Left ventricle myocardium inferior (tissue), 1 donor: ENCODE measurements at regions not wholly inside any gene's neighbourhood (a gene's known extent, or its start where the extent isn't known, plus 50 kb on each side); places are given as distances from the start of the nearest gene placed in this dataset.

Experiments used
- DNase-seq: peaks from one replicate; pipeline ENCODE4 v3.0.0-alpha.2; 2020
- H3K27ac ChIP-seq: fragments of 200-600 bp; replicated peaks from 2 replicates; pipeline ENCODE4 v1.8.0; 2021
- H3K27me3 ChIP-seq: fragments of 200-600 bp; 2 replicates; pipeline ENCODE4 v1.8.0; 2021; ENCODE audit warnings: low read depth
- H3K36me3 ChIP-seq: fragments of 200-600 bp; 2 replicates; pipeline ENCODE4 v1.8.0; 2021
- H3K4me1 ChIP-seq: fragments of 200-600 bp; 2 replicates; pipeline ENCODE4 v1.8.0; 2021
- H3K4me3 ChIP-seq: fragments of 200-600 bp; 2 replicates; pipeline ENCODE4 v1.8.0; 2021; ENCODE audit warnings: mild to moderate bottlenecking, moderate library complexity
- H3K9me3 ChIP-seq: fragments of 200-600 bp; replicated peaks from 2 replicates; pipeline ENCODE4 v1.8.0; 2021
- CTCF ChIP-seq: fragments of 200-600 bp; IDR thresholded peaks from 2 replicates; pipeline ENCODE4 v1.8.0; 2021; ENCODE audit warnings: antibody characterized with exemption, mild to moderate bottlenecking, borderline replicate concordance
- intact Hi-C: fragments of 100-400 bp; cut with micrococcal nuclease; formaldehyde crosslinking; loops from one replicate; pipeline ENCODE4 v1.11.0; 2022
- donor health status: DM: no; HTN: yes; CAD: no; lungs with severe emphysema.

DNA sequence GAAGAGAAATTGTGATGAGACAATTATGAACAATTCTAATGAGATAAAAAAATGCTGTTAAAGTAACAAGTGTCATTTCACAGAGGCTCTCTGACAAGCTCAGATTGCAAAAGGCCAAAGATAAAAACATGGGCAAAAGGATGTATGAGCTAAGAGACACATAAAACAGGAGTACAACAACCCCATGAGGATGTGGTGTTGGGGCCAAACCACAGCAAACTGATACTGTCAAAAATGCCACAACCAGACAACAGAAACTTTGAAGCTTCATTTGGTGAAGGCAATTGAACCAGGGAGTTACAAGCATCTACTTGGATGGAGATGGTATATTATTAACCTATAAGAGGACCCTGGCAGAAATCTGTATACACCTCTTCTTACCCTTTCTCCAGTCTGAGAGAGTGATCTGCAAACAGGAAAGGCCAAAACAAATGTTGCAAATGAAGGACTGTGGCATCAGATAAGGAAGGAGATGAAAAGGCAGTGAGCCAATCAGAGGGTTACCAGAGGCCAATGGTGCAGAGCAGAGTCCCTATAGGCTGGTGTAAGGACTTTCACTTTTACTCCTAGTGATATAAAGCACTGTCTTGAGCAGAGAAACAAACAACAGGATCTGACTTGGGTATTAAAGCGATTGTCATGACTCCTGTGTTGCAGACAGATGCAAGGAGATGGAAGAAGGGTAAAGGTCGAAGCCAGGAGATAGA is 659.0 kb downstream of the NTRK3 start:
- Histone ChIP-seq H3K36me3 (no peaks in the 10 kb centered on the region), H3K27me3 (no peaks in the 10 kb centered on the region), H3K27ac (no peak overlapping the region), H3K4me1 (peaks cover 15% of the 10 kb centered on the region), H3K9me3 (peaks cover 6% of the 10 kb centered on the region), H3K4me3 (no peak overlapping the region)
- no peak for DNase-seq
- intact Hi-C loops, result no loop called here
- no peak for TF ChIP-seq CTCF

DNA sequence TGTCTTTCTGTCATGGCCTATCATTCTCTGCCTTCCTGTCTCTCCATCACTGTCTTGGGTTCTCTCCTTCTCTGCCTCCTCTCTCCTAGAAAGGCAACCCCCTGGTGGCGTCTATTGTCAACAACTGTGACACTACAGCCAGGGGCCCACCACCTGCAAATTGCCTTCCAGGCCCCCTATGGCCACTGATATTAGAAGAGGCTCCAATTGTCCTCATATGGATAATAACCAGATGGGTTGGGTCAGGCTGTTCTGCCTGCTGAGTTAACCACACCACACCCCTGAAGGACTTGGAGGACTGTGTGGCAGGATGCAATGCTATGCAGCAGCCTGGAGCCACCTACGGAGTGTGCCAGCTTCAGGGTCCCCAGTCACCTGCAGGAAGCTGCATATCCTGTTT is 665.0 kb downstream of the NTRK3 start:
- peaks cover 6% of the 10 kb centered on the region for H3K9me3 ChIP-seq
- H3K4me3 ChIP-seq, result no peak overlapping the region
- H3K27ac ChIP-seq, result no peak overlapping the region
- intact Hi-C loops, result no loop called here
- TF ChIP-seq CTCF, result no peak
- H3K36me3 ChIP-seq, result no peaks in the 10 kb centered on the region
- DNase-seq, result no peak
- no peaks in the 10 kb centered on the region for H3K27me3 ChIP-seq
- peaks cover 14% of the 10 kb centered on the region for H3K4me1 ChIP-seq

DNA sequence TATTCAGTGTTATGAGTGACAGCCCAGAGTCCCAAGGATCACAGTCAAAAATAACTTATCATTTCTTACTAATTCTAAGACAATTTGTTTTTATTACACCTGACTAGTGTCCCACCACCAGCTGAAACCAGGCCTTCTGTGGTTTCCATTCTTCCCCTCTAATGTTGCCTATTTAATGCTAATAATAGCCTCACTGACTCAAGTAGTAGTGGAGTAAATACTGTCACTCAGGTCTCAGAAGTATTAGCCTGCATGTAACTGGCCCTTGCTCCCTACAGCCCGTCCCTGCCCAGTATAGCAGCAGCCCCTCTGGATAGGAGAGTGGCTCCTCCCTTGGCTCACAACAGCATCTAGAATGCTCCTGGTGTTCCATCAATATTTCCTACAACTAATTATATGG is 665.5 kb downstream of the NTRK3 start:
- Histone ChIP-seq H3K4me3 (no peak overlapping the region), H3K9me3 (peaks cover 6% of the 10 kb centered on the region), H3K4me1 (peaks cover 14% of the 10 kb centered on the region), H3K27ac (no peak overlapping the region), H3K27me3 (no peaks in the 10 kb centered on the region), H3K36me3 (no peaks in the 10 kb centered on the region)
- intact Hi-C loops, result no loop called here
- no peak for TF ChIP-seq CTCF
- DNase-seq, result no peak

DNA sequence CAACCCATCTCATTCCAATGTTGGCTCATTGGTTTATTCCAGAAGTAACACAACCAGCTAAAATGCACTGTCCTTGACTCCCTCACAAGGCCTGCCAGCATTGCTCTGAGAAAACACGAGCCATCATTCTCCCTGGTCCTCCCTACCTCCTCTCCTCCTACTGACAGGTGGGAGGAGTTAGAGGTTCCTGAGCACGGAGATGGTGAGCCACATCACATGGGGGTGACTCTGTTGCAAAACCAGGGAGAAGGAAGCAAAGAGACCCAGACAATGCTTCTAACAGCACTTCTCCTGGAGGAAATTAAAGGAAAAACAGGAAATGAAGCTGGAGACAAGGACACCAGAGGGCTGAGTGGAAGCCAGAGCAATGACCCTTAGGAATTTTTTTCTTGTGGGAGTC is 667.4 kb downstream of the NTRK3 start:
- Histone ChIP-seq H3K36me3 (no peaks in the 10 kb centered on the region), H3K27ac (no peak overlapping the region), H3K9me3 (peaks cover 6% of the 10 kb centered on the region), H3K4me1 (peaks cover 14% of the 10 kb centered on the region), H3K4me3 (no peak overlapping the region), H3K27me3 (no peaks in the 10 kb centered on the region)
- TF ChIP-seq CTCF, result no peak
- intact Hi-C loops, result no loop called here
- DNase-seq, result no peak

GRCh38 chr15:87582169-87582568 is 674.4 kb downstream of the NTRK3 start:
- DNase-seq, result no peak
- Histone ChIP-seq H3K4me1 (no peaks in the 10 kb centered on the region), H3K27me3 (no peaks in the 10 kb centered on the region), H3K27ac (no peak overlapping the region), H3K4me3 (no peak overlapping the region), H3K9me3 (no peaks in the 10 kb centered on the region), H3K36me3 (no peaks in the 10 kb centered on the region)
- intact Hi-C loops, result no loop called here
- TF ChIP-seq CTCF, result no peak
